Bronchial epithelial cell (primary cell): ENCODE measurements at regions not wholly inside any gene's neighbourhood (a gene's known extent, or its start where the extent isn't known, plus 50 kb on each side); places are given as distances from the start of the nearest gene placed in this dataset.

Source experiments
- DNase-seq: peaks from one replicate; pipeline ENCODE4 v3.0.0-alpha.2; 2010; ENCODE audit warnings: low read depth
- FAIRE-seq: peaks from 2 replicates; lab custom pipeline; 2011; peaks lifted over from hg19 to GRCh38; lab: Jason Lieb, UNC
- H3K27me3 ChIP-seq: 2 replicates; pipeline ENCODE4 v1.5.1; 2011; ENCODE audit warnings: low read length; ENCODE audit not compliant: control insufficient read depth, insufficient read depth
- H3K36me3 ChIP-seq: 2 replicates; pipeline ENCODE4 v1.5.1; 2011; ENCODE audit warnings: low read length; ENCODE audit not compliant: control insufficient read depth, insufficient read depth
- H3K4me3 ChIP-seq: 2 replicates; pipeline ENCODE4 v1.5.1; 2011; ENCODE audit warnings: mild to moderate bottlenecking, low read depth, low read length, control low read depth
- TF ChIP-seq, protein P1 (sequence below): IDR thresholded peaks from 2 replicates; pipeline ENCODE4 v1.5.1; 2011; ENCODE audit warnings: mild to moderate bottlenecking, moderate library complexity, low read length, control low read depth, inconsistent platforms; ENCODE audit not compliant: insufficient read depth, severe bottlenecking

DNA sequence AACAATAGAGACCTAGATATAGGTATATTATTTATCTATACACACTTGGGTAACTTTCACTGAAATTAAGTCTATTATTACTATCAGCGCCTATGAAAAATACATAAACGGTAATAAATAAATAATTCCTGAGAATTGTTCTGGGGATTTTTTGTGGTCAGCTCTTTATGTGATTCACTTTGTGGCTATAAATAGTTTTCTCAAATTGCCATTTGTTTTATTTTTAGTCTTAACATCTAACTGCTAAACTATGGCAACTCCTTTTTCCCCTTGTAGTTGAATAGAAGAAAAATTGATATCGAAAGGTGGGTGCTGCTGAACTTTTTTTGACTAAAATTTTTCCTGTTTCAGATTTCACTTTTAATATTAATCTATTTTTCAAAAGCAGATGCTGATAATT is 189.0 kb downstream of the VGLL3 start:
- Histone ChIP-seq H3K4me3 (no peak overlapping the region), H3K36me3 (no peaks in the 10 kb centered on the region), H3K27me3 (no peaks in the 10 kb centered on the region)
- TF ChIP-seq, protein P1, sequence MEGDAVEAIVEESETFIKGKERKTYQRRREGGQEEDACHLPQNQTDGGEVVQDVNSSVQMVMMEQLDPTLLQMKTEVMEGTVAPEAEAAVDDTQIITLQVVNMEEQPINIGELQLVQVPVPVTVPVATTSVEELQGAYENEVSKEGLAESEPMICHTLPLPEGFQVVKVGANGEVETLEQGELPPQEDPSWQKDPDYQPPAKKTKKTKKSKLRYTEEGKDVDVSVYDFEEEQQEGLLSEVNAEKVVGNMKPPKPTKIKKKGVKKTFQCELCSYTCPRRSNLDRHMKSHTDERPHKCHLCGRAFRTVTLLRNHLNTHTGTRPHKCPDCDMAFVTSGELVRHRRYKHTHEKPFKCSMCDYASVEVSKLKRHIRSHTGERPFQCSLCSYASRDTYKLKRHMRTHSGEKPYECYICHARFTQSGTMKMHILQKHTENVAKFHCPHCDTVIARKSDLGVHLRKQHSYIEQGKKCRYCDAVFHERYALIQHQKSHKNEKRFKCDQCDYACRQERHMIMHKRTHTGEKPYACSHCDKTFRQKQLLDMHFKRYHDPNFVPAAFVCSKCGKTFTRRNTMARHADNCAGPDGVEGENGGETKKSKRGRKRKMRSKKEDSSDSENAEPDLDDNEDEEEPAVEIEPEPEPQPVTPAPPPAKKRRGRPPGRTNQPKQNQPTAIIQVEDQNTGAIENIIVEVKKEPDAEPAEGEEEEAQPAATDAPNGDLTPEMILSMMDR = no peak
- no peak for FAIRE-seq
- no peak for DNase-seq

DNA sequence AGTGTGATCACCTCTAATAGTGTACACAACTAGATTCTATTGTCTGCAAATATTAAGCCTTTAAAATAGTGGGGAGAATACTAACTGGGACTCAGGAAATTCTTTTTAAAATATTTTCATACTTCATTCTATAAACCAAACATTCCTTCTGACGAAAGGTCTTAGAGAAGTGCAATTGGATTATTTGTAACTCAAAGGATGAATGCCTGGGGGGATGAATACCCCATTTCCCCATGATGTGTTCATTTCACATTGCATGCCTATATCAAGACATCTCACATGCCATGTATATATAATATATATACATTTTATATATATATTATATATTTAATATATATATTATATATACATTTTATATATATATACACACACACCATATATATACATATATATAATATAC is 189.9 kb downstream of the VGLL3 start:
- H3K36me3 ChIP-seq = no peaks in the 10 kb centered on the region
- H3K27me3 ChIP-seq = no peaks in the 10 kb centered on the region
- no peak for DNase-seq
- H3K4me3 ChIP-seq = no peak overlapping the region
- no peak for FAIRE-seq
- TF ChIP-seq, protein P1 = no peak

DNA sequence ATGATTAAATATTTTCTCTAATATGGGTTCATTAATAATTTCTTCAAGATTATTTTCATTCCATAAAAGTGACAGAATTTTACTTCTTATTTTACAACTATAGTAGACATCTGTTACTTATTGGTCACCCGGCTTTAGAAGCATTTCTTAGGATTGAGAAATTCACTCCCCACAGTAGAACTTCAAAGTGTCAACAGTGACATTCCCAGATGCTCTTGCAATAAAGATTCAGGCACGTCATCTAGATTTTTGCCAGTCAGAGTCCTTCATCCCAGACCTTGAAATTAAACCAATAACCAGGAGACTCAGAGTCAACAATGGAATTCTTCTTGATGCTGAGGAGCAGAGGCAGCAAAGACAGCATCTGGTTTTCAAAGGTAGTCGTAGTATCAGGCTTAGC is 190.8 kb downstream of the VGLL3 start:
- H3K4me3 ChIP-seq = no peak overlapping the region
- no peaks in the 10 kb centered on the region for H3K36me3 ChIP-seq
- DNase-seq (no peak), FAIRE-seq (no peak)
- no peaks in the 10 kb centered on the region for H3K27me3 ChIP-seq
- TF ChIP-seq, protein P1 = no peak

DNA sequence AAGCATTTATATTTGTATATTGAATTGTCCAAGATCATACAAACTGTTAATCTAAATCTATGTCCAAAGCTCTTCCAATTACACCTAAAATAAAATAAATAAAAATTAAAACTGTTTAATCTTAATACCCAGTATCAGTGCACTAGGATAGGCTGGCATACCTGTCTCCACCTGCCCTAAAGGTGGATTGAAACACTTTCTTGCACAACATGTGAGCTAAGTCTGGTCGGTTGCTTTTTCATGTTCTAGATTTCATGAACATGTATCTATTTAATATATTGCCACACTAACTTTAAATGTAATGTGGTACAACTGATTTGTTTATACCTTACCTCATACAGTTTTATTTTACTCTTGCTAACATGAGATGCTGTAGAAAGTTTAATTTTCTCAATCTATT is 193.0 kb downstream of the VGLL3 start:
- H3K36me3 ChIP-seq = no peaks in the 10 kb centered on the region
- FAIRE-seq (no peak), DNase-seq (peak; percentile 52)
- TF ChIP-seq, protein P1 = no peak
- no peaks in the 10 kb centered on the region for H3K27me3 ChIP-seq
- H3K4me3 ChIP-seq = no peak overlapping the region

DNA sequence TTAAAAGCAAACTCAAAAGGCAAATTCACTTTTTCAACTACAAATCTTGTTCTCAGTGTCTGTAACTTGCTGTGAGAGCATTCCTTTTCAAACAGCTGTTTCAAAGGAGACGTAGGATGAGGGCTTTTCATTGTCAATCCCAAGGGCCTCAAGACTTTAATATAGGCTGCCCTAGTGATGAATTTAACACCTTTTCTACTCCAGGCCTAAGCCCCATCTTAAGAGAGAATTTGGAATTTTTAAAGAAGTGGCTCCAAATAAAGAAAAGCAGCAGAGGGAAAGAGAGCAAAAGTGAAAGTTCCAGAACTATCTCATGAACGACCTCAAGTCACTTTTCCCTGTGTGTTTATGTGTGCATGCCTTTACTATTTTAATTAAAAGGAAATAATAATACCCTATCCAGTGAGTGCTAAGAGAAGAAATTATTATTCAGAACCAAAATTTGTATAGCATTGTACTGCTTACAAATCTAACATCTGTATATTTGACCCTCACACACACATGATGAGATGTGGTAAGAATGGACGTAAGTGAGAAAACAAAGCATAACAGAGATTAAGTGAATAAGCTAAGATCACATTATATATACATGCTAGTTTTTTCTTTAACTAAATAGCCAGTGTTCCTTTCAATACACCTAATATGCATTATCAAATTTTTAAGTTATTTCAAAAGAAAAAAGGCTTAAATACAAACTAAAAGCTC is 196.4 kb downstream of the VGLL3 start:
- H3K36me3 ChIP-seq = no peaks in the 10 kb centered on the region
- no peak for FAIRE-seq
- no peaks in the 10 kb centered on the region for H3K27me3 ChIP-seq
- TF ChIP-seq, protein P1 = no peak
- DNase-seq = no peak
- H3K4me3 ChIP-seq = no peak overlapping the region

DNA sequence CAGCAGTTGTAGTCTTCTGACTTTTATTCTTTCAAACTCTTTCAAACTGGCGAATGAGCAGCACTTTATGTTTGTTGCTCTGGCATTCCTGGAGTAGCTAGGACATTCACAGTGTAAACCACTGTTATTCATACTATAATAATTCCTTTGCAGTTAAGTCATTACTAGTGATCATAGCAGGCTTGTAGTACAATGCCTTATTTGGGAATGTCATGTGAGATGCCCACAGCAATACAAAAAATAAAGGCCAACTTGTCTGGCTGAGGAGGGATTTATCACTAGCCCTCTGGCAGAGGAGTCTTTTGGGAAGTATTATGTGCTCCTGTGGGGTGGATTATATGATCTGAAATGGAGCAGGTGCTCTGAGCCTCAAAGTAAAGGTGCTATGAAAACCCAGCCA is 197.2 kb downstream of the VGLL3 start:
- no peak overlapping the region for H3K4me3 ChIP-seq
- H3K36me3 ChIP-seq = no peaks in the 10 kb centered on the region
- H3K27me3 ChIP-seq = no peaks in the 10 kb centered on the region
- peak; percentile 93 for DNase-seq
- no peak for FAIRE-seq
- TF ChIP-seq, protein P1 = no peak
